ENCODE measurements at regions not wholly inside any gene's neighbourhood (a gene's known extent, or its start where the extent isn't known, plus 50 kb on each side); places are given as distances from the start of the nearest gene placed in this dataset.

DNA sequence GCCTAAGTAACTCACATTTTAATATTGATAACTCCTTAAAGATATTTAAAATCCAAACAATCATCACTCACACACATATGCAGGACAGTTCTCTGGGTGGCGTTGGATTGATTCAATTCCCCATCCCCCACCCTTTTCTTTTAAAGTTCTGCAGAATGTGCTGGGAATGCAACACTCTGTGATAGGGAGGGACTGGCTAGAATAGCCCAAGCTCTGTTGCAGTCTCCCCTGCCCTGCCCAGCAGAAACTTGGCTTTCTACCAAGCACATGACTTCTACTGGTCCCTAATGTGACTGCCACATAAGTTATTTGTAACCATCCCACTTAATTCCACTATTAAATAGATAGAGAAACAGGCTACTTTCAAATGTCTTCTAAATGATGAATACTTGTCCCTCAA, 55.2 kb downstream of the TWIST1 start:
- in situ Hi-C loops (cut with MboI; ENCODE audit: low pct_unique_long_range_greater_than_20kb, low sequenced_read_pairs, unreplicated experiment), result loop anchor here (25.0 kb wide), 1 partner anchor 700 kb away; no protein-coding TSS in a partner anchor
- TF ChIP-seq, protein P1, sequence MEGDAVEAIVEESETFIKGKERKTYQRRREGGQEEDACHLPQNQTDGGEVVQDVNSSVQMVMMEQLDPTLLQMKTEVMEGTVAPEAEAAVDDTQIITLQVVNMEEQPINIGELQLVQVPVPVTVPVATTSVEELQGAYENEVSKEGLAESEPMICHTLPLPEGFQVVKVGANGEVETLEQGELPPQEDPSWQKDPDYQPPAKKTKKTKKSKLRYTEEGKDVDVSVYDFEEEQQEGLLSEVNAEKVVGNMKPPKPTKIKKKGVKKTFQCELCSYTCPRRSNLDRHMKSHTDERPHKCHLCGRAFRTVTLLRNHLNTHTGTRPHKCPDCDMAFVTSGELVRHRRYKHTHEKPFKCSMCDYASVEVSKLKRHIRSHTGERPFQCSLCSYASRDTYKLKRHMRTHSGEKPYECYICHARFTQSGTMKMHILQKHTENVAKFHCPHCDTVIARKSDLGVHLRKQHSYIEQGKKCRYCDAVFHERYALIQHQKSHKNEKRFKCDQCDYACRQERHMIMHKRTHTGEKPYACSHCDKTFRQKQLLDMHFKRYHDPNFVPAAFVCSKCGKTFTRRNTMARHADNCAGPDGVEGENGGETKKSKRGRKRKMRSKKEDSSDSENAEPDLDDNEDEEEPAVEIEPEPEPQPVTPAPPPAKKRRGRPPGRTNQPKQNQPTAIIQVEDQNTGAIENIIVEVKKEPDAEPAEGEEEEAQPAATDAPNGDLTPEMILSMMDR (IDR thresholded peaks at IDR 0.05; ENCODE audit: extremely low read depth, insufficient read depth, missing control alignments), result no peak
- no peak for DNase-seq (ENCODE audit: low spot score)

DNA sequence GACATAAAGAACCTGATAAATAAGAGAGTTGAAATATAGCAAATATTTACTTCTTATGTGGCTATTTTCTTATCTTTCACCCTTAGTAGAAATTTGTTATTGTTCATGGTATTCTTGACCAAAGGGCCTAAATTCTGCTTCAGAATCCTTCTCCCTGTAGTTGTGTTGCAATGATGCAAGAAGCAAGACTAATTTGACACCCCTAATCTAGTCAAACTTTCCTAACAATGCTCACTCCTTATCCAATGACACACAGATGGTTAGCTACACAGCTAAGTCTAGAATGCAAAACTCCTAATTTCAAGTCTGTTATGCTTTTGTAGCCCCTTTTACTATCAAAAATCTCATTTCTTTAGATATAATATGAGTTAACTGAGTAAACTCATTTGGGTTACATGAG, 56.1 kb downstream of the TWIST1 start:
- in situ Hi-C loops (cut with MboI; ENCODE audit: low pct_unique_long_range_greater_than_20kb, low sequenced_read_pairs, unreplicated experiment), result loop anchor here (25.0 kb wide), 1 partner anchor 699 kb away; no protein-coding TSS in a partner anchor
- no peak for DNase-seq (ENCODE audit: low spot score)
- TF ChIP-seq, protein P1 (IDR thresholded peaks at IDR 0.05; ENCODE audit: extremely low read depth, insufficient read depth, missing control alignments), result no peak

DNA sequence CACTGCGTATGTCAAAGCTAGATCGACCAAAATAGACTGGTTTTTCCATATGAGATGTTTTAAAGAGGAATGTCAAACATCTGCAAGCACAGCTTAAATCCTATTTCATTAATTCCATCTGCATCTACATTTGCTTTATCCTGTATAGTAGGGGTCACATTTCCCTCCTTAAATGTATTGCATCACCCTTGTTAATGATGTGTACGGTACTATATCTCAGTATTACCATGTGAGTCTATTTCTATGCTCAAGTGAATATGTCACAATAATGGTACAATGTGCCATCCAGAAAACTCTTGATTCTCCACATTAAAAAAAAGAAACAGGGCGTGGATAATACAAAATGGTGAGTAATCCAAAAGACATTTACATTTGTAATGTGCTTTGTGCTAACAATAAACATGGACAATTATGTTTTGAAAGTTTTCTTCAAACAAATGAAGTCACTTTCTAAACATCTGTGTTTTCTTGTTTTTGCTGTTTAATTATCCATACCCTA, 56.6 kb downstream of the TWIST1 start:
- TF ChIP-seq, protein P1 (IDR thresholded peaks at IDR 0.05; ENCODE audit: extremely low read depth, insufficient read depth, missing control alignments), result no peak
- no peak for DNase-seq (ENCODE audit: low spot score)
- in situ Hi-C loops (cut with MboI; ENCODE audit: low pct_unique_long_range_greater_than_20kb, low sequenced_read_pairs, unreplicated experiment), result loop anchor here (25.0 kb wide), 1 partner anchor 699 kb away; no protein-coding TSS in a partner anchor

GRCh38 chr7:19056305-19056704, 61.1 kb downstream of the TWIST1 start:
- TF ChIP-seq, protein P1 (IDR thresholded peaks at IDR 0.05; ENCODE audit: extremely low read depth, insufficient read depth, missing control alignments), result no peak
- DNase-seq (ENCODE audit: low spot score), result no peak
- in situ Hi-C loops (cut with MboI; ENCODE audit: low pct_unique_long_range_greater_than_20kb, low sequenced_read_pairs, unreplicated experiment), result loop anchor here (25.0 kb wide), 1 partner anchor 694 kb away; no protein-coding TSS in a partner anchor

Data from GM13977 (cell line).